A204.1 (cell line): ENCODE measurements at regions not wholly inside any gene's neighbourhood (a gene's known extent, or its start where the extent isn't known, plus 50 kb on each side); places are given as distances from the start of the nearest gene placed in this dataset.
"Not testable (repeated sequence)": the region's sequence is repeated elsewhere in the genome, so short reads cannot be mapped to it uniquely, and the experiment has no call there.

Source experiments
- FAIRE-seq: peaks from 2 replicates; lab custom pipeline; 2012; peaks lifted over from hg19 to GRCh38; lab: Jason Lieb, UNC

- no peak for FAIRE-seq
Measured at GRCh38 chr17:12195418-12195817, 174.7 kb downstream of the MAP2K4 start.

DNA sequence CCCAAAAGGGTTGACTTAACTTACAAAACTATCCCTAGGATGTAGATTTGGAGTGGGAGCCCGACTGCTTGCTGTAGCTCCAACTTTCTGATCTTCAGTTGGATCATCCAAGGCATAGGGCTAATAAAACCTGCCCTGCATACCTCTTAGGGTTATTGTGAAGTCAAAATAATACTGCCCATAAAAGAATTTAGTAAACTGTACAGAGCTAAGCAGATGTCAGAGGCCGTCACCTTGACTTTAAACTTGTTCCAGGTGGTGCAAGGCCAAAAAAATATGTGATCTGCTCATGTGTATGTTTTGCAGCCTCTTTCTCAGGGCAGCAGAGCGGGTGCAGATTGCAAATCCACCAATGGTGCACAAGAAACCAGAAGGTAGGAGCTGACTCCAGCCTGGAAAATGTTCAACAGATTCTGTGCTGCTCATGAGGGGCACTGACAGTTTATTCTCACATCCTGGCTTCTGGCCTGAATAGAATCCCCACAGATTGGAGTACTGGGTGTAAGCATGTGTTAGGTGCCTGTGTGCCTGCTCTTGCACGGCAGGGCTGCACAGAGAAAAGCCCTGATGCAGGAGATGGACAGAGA, 180.7 kb downstream of the MAP2K4 start:
- no peak for FAIRE-seq

DNA sequence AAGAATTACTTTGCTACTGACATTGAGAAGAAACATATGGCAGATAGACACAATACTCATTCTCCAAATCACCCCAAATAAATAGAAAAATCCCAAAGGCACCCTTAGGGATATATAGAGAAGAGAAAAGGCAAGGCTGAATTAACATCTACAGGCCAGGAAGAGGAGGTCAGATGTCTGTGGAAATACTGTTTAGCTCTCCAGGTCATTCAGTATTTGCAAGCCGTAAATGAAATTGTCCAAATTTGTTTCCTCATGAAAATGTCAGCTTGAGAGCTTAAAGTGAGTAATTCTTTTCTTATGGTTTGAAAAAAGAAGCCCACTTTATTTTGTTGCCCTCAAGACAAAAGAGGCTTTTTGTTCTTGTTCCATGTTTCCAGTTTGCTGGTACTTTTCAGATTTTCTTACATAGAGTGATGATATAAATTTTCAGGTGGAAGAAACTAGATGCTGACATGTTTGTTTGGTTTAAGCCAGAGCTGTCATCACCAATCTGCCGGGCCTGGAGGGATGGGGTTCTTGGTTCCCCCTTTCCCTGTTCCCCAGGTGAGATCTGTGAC, 189.0 kb downstream of the MAP2K4 start:
- no peak for FAIRE-seq

DNA sequence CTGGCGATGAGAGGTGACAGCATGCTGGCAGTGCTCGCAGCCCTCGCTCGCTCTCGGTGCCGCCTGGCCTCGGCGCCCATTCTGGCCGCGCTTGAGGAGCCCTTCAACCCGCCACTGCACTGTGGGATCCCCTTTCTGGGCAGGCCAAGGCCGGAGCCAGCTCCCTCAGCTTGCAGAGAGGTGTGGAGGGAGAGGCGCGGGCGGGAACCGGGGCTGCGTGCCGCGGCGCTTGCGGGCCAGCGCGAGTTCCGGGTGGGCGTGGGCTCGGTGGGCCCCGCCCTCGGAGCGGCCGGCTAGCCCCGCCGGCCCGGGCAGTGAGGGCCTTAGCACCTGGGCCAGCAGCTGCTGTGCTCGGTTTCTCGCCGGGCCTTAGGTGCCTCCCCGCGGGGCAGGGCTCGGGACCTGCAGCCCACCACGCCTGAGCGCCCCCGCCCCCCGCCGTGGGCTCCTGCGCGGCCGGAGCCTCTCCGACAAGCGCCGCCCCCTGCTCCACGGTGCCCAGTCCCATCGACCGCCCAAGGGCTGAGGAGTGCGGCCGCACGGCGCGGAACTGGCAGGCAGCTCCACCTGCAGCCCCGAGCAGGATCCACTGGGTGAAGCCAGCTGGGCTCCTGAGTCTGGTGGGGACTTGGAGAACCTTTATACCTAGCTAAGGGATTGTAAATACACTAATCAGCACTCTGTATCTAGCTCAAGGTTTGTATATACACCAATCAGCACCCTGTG, 200.2 kb downstream of the MAP2K4 start:
- not testable (repeated sequence) for FAIRE-seq

DNA sequence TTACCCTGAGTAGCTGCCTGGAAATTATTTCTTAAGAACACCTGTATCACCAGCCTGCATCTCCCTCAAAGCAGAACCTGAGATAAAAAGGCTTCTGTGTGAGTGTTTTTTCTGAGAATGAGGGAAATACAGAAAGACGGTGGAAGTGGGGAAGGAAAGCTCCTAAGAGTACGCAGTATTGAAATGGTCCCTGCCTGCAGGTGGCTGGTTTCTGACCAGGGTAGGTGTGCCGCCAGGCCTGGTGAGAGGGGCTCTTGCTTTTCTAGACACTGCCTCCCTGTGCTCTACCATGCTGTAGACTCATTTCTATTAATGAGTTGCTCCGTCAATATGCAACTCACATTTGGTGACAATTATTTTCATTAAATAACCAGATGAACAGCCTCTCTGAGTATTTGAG, 201.7 kb downstream of the MAP2K4 start:
- FAIRE-seq: no peak

- no peak for FAIRE-seq
Measured at GRCh38 chr17:12227547-12227946, 206.9 kb downstream of the MAP2K4 start.

GRCh38 chr17:12229335-12229734, 208.7 kb downstream of the MAP2K4 start:
- no peak for FAIRE-seq

GRCh38 chr17:12230481-12231354, 210.0 kb downstream of the MAP2K4 start:
- FAIRE-seq: no peak

GRCh38 chr17:12231355-12231682, 210.6 kb downstream of the MAP2K4 start:
- FAIRE-seq: no peak

GRCh38 chr17:12239021-12239420, 218.3 kb downstream of the MAP2K4 start:
- not testable (repeated sequence) for FAIRE-seq

GRCh38 chr17:12242345-12242954, 221.8 kb downstream of the MAP2K4 start:
- FAIRE-seq: no peak

DNA sequence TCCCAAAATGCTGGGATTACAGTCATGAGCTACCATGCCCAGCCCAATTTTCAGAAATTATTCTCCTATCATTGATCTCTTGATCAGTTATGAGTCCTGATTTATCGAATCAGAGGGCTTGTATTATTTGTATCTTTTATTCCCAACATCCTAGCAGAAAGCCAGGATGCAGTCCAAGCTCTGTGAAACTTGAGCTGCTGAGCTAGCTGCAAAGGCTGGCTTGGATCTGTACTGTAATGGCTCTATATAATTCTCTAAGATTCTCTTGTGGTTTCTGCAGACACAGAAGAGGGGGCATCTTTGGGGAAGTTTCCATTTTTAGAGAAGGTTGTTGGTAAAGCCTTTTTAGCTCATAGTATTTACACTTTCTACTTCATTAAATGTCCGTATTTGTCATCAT, 227.1 kb downstream of the MAP2K4 start:
- FAIRE-seq: no peak

GRCh38 chr17:12250973-12251372, 230.3 kb downstream of the MAP2K4 start:
- no peak for FAIRE-seq

DNA sequence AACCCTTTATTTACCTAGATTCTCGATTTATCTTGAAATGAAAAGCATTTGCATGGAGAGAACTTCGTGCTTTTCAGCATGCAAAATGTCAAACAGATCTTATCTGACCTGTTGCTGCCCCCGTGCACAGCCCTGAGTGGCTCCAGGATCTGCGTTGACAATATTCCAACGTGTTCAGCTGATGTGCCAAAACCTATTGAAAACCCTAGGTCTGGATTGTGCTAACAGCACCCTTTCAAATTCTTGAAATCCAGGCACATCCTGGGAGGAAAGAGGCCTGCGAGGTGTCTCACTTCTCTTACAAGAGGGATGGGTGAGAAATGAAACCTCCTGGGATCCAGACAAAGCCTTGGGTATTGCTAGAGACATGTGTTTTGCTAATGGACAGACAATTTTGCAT, 231.8 kb downstream of the MAP2K4 start:
- no peak for FAIRE-seq

- FAIRE-seq: no peak
Measured at GRCh38 chr17:12254460-12254859, 233.8 kb downstream of the MAP2K4 start.

- peak; percentile 93 for FAIRE-seq
Measured at GRCh38 chr17:12256380-12256995, 235.8 kb downstream of the MAP2K4 start.

GRCh38 chr17:12257176-12257575, 236.5 kb downstream of the MAP2K4 start:
- no peak for FAIRE-seq

DNA sequence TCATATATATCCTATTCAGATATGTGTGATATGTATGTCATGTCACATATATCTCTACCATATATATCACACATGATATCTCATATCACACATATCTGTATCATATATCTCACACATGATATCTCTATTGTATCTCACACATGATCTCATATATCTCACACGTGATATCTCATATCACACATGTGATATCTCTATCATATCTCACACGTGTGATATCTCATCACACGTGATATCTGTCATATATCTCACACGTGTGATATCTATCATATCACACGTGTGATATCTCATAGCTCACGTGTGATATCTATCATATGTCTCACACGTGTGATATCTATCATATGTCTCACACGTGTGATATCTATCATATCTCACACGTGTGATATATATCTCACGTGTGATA, 240.7 kb downstream of the MAP2K4 start:
- no peak for FAIRE-seq

GRCh38 chr17:12269751-12270150, 249.1 kb downstream of the MAP2K4 start:
- FAIRE-seq: no peak

GRCh38 chr17:12277827-12278226, 257.1 kb downstream of the MAP2K4 start:
- FAIRE-seq: no peak

DNA sequence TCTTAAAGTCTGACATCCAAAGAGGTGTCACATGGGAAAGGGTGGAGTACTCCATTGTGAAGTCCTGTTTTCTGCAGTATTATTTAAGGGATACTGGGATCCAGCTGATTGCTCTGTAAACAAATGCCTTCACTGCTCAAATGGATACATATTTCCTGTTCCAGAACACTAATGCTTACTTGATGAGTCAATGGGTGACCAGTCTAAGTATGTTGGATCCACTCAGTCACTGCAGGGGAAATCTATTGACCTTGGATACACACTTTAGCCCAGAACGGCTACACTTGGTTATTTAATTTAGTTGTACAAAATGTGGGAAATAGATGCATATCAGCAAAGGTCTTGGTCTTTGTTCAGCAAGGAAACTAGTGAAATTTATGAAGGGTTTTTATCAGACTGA, 261.4 kb downstream of the MAP2K4 start:
- no peak for FAIRE-seq

GRCh38 chr17:12287953-12288352, 267.3 kb downstream of the MAP2K4 start:
- FAIRE-seq: no peak
